NCI-H524 (cell line): ENCODE measurements at regions not wholly inside any gene's neighbourhood (a gene's known extent, or its start where the extent isn't known, plus 50 kb on each side); places are given as distances from the start of the nearest gene placed in this dataset.
"Not testable (repeated sequence)": the region's sequence is repeated elsewhere in the genome, so short reads cannot be mapped to it uniquely, and the experiment has no call there.

Source experiments
- DNase-seq, 2 experiments: peaks; one replicate each; lab custom pipeline; 2025; lab: John Stamatoyannopoulos, UW

- no peak for DNase-seq
Measured at GRCh38 chr13:70995338-70995737, 871.7 kb downstream of the DACH1 start.

DNA sequence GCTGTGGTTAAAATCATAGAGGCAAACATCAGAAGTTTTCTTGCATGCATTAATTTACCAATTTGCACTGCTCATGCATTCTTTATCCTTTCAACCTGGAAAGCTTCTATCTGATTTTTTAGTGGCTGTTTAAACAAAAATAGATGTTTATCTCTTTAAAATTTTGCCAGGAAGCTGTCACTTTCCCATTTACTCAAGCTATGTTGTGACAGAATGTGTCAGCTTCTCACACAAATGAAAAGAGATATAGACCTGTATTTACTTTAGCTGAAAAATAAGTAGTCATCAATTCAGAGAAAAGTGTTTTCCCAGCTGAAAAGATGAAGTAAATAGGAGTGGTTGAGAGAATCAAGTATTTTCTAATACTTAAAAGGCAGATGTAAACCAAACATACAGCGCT lies 872.8 kb downstream of the DACH1 start:
- DNase-seq = no peak

- no peak for DNase-seq
Measured at GRCh38 chr13:70987043-70987442, 878.8 kb upstream of the KLHL1 start.

DNA sequence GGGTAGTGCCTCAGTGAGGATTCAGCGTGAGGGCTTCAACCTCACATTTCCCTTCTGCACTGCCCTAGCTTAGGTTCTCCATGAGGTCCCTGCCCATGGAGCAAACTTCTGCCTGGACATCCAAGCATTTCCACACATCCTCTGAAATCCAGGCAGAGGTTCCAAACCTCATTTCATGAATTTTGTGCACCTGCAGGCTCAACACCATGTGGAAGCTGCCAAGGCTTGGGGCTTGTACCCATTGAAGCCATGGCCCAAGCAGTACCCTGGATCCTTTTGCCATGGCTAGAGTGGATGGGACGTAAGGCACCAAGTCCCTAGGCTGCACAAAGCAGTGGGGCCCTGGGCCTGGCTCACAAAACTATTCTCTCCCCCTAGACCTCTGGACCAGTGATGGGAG lies 877.1 kb upstream of the KLHL1 start:
- DNase-seq = no peak

GRCh38 chr13:70981219-70981618 lies 873.0 kb upstream of the KLHL1 start:
- not testable (repeated sequence) for DNase-seq

- no peak for DNase-seq
Measured at GRCh38 chr13:70969321-70969720, 861.1 kb upstream of the KLHL1 start.

- no peak for DNase-seq
Measured at GRCh38 chr13:70967564-70967963, 859.3 kb upstream of the KLHL1 start.

GRCh38 chr13:70964874-70965273 lies 856.6 kb upstream of the KLHL1 start:
- DNase-seq = no peak

DNA sequence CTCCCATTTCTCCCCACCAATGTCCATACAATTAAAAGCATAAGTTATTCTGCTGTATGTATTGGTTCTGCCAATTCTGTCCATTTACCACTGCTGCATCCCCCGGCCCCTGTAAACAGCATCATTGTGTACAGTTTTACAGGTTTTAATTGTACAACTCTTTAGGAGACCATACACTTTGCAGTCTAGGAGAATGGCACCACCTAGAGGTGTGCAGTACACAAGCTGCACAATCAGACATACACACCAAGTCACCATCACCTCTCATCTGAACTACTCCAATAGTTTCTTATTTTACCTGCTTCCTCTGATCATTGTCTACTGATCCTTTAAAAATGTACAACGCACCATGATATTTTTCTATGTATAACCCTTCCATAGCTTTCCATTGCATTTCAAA lies 855.9 kb upstream of the KLHL1 start:
- DNase-seq = peak; percentile 5 to 49

DNA sequence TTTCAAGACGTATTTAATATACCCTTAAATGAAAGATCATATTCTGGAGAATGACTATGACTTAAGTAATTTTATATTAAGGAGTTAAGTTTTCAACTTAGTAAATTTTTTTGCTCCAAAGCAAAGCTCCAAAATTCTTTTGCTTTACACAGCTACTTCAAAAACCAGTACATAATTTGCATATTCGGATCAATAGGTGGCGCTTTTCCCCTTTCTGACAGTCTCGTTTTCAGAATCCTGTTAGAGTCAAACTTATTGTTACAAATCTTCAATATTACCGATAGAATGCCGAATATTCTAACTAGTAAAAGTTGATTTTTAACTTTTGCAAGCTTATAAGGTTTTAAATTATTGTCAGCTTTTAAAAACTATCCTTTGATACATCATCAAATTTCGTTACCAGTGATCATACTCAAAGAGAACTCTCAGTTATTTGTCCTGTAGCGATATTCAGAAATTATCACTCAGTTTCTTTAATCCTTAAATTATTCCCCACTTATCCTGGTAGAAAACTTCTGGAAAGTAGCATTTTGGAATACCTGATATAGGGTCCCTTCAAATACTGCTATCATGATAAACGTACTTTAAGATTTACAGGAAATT lies 852.7 kb upstream of the KLHL1 start:
- DNase-seq = peak; percentile 8 to 52

GRCh38 chr13:70959035-70959775 lies 851.0 kb upstream of the KLHL1 start:
- DNase-seq = peak in 1 of 2 experiments; percentile 3

DNA sequence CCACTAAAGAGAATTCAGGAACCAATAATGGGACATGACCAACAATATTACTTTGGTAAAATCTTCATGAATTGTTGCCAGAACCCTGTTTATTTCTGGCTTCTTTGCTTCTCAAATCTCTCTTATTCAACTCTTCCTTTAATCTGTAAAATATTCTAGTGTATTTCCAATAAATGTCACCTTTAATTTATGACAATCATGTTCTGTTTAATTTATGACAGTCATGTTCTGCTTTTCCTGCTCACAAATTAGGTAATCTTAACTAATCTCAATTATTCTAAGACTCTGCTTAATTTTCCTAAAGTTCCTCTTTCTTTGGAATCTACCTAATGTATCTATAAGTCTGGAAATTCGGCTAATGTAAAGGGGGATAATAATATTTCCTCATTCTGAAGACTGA lies 847.6 kb upstream of the KLHL1 start:
- DNase-seq = no peak

DNA sequence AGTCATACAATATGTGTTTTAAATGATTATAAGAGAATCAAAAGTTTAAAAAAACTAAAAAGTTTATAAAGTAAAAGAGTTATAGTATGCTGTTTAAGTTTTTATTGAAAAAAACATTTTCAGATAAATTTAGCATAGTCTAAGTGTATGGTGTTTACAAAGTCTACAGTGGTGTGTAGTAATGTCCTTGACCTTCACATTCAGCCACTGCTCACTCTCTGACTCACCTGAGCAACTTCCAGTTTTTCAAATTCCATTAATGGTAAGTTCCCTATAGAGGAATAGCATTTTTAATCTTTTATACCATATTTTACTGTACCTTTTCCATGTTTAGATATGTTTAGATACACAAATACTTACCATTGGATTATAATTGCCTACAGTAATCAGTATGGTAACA lies 842.4 kb upstream of the KLHL1 start:
- DNase-seq = no peak

- DNase-seq = no peak
Measured at GRCh38 chr13:70945506-70945905, 837.3 kb upstream of the KLHL1 start.

DNA sequence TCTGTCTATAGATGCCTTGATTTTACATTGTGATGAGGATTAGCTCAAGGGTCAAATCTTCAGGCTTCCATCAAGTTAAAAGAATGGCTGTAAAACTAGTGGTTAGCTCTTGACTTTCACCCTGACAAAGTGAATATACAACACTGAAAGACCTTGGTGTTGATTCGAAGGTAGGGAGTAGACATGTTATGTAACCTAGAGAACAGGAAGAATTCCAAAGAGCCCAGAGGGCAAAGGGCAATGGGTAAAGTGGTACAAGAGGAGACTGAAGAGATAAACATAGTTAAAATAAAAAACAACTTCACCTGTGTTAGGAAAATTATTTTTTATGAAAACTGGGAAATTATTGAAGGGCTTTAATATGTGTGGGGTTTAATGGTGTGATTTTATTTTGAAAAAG lies 833.2 kb upstream of the KLHL1 start:
- no peak for DNase-seq

GRCh38 chr13:70938462-70938861 lies 830.2 kb upstream of the KLHL1 start:
- no peak for DNase-seq

DNA sequence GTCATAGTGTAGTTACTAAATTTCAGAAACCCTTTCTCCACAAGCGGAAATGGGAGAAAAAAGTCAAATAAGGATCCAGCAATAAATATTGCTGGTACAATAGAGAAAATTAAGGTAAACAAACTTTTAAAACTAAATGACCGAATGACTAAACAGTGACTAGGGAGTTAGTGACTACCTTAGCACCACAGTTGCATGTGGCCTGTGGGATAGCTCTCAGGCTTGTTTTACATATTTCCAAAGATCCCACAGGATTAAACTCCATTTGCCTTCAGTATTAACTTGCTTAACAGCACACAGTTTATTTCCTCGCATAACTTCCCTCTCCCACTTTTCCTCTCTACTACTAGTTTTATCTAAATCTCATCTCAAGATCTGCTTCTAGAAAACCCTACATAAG lies 824.3 kb upstream of the KLHL1 start:
- DNase-seq = no peak

GRCh38 chr13:70923863-70924752 lies 815.9 kb upstream of the KLHL1 start:
- no peak for DNase-seq

GRCh38 chr13:70911286-70911685 lies 803.0 kb upstream of the KLHL1 start:
- no peak for DNase-seq

DNA sequence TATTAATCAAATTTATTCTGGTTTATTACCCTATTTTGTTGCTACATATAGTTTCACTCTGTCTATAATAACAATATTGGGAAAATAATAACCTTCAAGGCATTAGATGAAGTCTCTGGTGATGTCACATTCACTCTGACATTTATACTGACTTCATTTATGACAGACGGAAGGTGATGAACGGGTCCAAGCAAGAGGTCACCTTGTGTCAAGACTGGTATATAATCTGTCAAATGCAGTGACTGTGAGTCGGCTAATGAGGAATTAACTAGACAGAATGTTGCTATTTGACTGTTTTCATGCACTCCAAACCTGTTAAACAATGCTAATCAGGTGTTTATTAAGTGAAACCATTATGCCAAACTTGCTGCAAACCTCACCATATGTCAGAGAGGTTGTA lies 800.5 kb upstream of the KLHL1 start:
- DNase-seq = peak; percentile 48 to 61

- DNase-seq = no peak
Measured at GRCh38 chr13:70905035-70905434, 796.8 kb upstream of the KLHL1 start.

DNA sequence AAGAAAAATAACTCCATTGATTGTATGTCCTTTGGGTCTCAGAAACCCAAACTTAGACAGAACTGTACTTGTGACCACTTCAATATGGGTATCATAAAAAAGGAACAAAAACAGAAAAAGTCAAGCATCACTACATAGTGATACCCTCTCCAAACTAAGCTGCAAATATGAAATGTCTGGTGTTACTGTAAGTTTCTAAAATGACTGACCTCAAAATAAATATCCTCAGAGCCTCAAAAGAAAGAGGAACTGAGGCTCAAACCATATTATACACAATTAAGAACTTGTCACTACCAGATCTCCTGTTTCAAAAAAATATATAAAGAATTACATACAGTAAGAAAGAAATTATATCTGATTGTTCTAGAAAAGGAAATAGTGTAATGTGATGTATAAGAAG lies 787.9 kb upstream of the KLHL1 start:
- DNase-seq = no peak

DNA sequence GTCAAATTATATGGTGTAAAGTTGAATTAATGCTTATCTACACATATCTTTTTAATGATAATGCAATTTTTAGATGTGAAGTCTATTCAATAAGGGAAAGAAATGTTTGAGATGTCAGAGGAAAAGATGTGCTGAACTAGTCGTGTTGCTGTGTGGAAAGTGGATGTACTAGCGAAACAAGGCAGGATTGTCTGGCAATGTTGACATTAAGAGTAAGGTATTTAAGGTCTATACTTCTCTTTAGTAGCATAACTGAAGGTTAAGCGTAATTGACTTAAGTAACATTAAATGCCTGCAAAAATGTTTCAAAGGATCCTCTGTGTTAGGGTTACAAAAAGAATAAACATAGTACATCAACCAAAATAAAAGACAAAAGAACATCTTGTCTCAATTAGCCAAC lies 787.3 kb upstream of the KLHL1 start:
- no peak for DNase-seq
